ENCODE measurements at regions not wholly inside any gene's neighbourhood (a gene's known extent, or its start where the extent isn't known, plus 50 kb on each side); places are given as distances from the start of the nearest gene placed in this dataset.

DNA sequence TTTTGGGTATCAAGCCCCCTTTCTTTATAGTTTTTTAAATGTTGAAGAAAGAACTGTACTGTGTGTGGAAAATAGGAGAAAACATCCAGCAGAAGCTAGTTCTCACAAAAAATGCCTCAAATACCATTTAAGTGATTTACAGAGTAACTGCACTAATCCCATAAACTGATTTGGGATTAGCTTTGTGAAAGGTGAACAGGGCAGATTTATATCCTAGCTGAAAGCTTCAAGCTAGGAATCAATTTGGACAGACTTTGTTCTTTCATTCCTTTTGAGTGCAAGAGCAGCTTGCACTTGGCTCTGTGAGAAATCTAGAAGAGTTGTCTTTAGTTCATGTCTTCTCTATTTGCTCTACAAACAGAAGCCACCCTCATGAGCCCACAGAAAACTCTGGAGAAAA, 183.9 kb upstream of the VRK2 start:
- TF ChIP-seq, protein P1, sequence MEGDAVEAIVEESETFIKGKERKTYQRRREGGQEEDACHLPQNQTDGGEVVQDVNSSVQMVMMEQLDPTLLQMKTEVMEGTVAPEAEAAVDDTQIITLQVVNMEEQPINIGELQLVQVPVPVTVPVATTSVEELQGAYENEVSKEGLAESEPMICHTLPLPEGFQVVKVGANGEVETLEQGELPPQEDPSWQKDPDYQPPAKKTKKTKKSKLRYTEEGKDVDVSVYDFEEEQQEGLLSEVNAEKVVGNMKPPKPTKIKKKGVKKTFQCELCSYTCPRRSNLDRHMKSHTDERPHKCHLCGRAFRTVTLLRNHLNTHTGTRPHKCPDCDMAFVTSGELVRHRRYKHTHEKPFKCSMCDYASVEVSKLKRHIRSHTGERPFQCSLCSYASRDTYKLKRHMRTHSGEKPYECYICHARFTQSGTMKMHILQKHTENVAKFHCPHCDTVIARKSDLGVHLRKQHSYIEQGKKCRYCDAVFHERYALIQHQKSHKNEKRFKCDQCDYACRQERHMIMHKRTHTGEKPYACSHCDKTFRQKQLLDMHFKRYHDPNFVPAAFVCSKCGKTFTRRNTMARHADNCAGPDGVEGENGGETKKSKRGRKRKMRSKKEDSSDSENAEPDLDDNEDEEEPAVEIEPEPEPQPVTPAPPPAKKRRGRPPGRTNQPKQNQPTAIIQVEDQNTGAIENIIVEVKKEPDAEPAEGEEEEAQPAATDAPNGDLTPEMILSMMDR (IDR thresholded peaks at IDR 0.05; ENCODE audit: low read depth, low read length), result no peak
- TF ChIP-seq, protein P2, sequence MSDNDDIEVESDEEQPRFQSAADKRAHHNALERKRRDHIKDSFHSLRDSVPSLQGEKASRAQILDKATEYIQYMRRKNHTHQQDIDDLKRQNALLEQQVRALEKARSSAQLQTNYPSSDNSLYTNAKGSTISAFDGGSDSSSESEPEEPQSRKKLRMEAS (IDR thresholded peaks at IDR 0.05; ENCODE audit: low read depth, low read length), result no peak
- TF ChIP-seq MYC (IDR thresholded peaks at IDR 0.05; ENCODE audit: low read depth, low read length), result no peak
- TF ChIP-seq POLR2A (IDR thresholded peaks at IDR 0.05; ENCODE audit: extremely low read depth, insufficient read length), result no peak
- H3K4me3 ChIP-seq (ENCODE audit: low read depth, low read length), result no peak overlapping the region
- DNase-seq (ENCODE audit: low read depth), result no peak

DNA sequence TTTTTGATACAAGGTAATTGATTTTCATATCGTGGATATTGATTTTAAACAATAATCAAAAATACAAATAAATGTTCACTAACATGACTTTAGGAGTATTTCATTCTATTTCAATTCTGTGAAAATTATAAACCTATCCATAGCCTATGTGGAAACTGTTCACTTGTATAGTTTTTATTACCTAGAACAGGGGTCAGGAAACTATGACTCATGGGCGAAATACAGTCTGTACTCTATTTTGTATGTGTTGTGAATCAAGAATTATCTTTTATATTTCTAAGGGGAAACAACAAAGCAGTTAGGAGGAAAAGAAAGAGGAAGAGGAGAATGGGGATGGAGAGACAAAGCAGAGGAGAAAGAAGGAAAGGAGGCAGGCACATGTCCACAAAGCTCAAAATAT, 181.7 kb upstream of the VRK2 start:
- TF ChIP-seq, protein P2 (IDR thresholded peaks at IDR 0.05; ENCODE audit: low read depth, low read length), result no peak
- TF ChIP-seq MYC (IDR thresholded peaks at IDR 0.05; ENCODE audit: low read depth, low read length) (no peak), POLR2A (IDR thresholded peaks at IDR 0.05; ENCODE audit: extremely low read depth, insufficient read length) (no peak)
- TF ChIP-seq, protein P1 (IDR thresholded peaks at IDR 0.05; ENCODE audit: low read depth, low read length), result no peak
- H3K4me3 ChIP-seq (ENCODE audit: low read depth, low read length), result no peak overlapping the region
- DNase-seq (ENCODE audit: low read depth), result no peak

DNA sequence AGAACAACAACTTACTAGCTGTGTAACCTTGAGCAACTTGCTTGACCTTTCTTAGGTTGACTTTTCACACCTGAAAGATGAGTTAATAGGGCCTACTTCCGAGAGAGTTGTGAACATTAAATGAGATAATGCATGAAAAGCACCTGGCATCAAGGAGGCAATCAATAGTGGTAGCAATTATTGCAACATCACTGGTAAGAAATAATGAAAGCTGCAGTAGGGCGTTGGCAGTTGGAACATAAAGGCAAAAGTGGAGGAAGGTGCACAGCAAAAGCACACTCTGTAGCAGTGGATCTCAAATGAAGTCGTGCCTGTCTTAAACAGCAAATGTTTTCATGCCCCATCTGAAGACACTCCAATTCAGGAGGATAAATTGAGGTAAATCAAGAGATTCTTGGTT, 178.9 kb upstream of the VRK2 start:
- DNase-seq (ENCODE audit: low read depth), result no peak
- TF ChIP-seq, protein P2 (IDR thresholded peaks at IDR 0.05; ENCODE audit: low read depth, low read length), result no peak
- TF ChIP-seq, protein P1 (IDR thresholded peaks at IDR 0.05; ENCODE audit: low read depth, low read length), result no peak
- no peak for TF ChIP-seq POLR2A (IDR thresholded peaks at IDR 0.05; ENCODE audit: extremely low read depth, insufficient read length)
- no peak for TF ChIP-seq MYC (IDR thresholded peaks at IDR 0.05; ENCODE audit: low read depth, low read length)
- H3K4me3 ChIP-seq (ENCODE audit: low read depth, low read length), result no peak overlapping the region

DNA sequence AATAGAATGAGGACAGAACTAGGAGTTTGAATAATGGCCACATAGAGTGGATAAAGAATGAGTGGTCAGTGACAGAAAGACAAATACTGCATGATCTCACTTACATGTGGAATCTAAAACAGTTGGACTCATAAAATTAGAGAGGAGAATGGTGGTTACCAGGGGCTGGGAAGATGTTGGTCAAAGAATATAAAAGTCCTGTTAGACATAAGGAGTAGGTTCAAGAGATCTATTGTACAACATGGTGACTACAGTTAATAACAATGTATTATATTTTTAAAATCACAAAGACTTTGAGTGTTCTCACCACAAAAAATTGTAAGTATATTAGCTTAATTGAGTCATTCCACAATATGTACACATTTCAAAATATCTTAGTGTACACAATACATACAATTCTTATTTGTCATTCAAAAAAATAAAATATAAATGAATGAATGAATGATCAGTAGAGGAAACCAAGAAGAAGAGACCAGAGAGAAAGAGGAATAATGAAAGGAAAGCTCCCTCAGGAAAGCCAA, 177.9 kb upstream of the VRK2 start:
- no peak overlapping the region for H3K4me3 ChIP-seq (ENCODE audit: low read depth, low read length)
- no peak for DNase-seq (ENCODE audit: low read depth)
- TF ChIP-seq POLR2A (IDR thresholded peaks at IDR 0.05; ENCODE audit: extremely low read depth, insufficient read length) (no peak), MYC (IDR thresholded peaks at IDR 0.05; ENCODE audit: low read depth, low read length) (no peak)
- TF ChIP-seq, protein P1 (IDR thresholded peaks at IDR 0.05; ENCODE audit: low read depth, low read length), result no peak
- TF ChIP-seq, protein P2 (IDR thresholded peaks at IDR 0.05; ENCODE audit: low read depth, low read length), result no peak

DNA sequence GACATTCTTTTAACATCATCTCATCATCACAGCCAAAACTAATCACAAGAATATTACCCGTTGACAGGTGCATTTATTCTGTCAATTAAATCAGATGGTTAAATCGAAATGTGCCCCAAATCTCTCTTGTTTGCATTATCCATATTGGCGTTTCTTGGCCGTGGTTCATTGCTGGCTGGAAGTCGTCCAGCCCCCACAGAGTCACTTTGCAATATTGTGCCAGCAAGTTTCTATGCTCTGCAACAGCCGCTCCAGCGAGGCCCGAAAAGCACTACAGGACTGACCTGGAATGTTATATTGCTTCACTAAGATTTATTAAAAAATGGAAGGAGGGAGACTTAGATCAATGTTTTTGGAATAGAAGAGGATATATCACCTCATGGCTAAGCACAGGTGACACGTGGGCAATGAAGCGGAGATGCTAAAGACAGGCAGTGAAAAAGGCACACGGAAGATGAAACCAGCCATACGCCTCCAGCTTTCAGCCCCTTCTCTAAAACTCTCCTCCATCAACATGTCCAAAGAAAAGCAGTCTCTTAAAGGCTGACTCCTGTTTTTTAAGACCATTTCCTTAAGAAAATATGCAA, 176.8 kb upstream of the VRK2 start:
- TF ChIP-seq, protein P1 (IDR thresholded peaks at IDR 0.05; ENCODE audit: low read depth, low read length), result no peak
- TF ChIP-seq, protein P2 (IDR thresholded peaks at IDR 0.05; ENCODE audit: low read depth, low read length), result no peak
- TF ChIP-seq MYC (IDR thresholded peaks at IDR 0.05; ENCODE audit: low read depth, low read length), result no peak
- no peak for TF ChIP-seq POLR2A (IDR thresholded peaks at IDR 0.05; ENCODE audit: extremely low read depth, insufficient read length)
- DNase-seq (ENCODE audit: low read depth), result no peak
- no peak overlapping the region for H3K4me3 ChIP-seq (ENCODE audit: low read depth, low read length)

Data from NB4 (cell line).